ENCODE measurements at regions not wholly inside any gene's neighbourhood (a gene's known extent, or its start where the extent isn't known, plus 50 kb on each side); places are given as distances from the start of the nearest gene placed in this dataset.

DNA sequence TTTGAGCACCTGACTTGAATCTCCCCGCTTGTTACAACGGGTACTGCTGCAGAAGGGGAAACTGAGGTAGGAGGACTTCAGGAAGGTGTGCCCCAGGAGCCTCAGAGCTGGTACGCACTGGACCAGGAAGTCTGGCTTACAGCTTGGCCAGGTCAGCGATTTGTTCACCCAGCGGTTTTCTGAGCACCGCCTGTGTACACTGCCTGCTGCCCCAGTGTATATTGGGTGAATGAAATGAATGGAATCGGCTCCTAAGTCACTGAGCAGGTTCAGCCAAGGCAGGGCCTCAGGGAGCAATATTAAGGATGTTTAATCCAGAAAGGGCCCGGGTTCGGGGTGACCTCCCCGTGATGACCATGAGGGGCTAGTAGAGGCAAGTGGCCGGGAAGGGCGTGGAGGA lies 164.0 kb upstream of the CIBAR2 start:
- TF ChIP-seq, protein P1, sequence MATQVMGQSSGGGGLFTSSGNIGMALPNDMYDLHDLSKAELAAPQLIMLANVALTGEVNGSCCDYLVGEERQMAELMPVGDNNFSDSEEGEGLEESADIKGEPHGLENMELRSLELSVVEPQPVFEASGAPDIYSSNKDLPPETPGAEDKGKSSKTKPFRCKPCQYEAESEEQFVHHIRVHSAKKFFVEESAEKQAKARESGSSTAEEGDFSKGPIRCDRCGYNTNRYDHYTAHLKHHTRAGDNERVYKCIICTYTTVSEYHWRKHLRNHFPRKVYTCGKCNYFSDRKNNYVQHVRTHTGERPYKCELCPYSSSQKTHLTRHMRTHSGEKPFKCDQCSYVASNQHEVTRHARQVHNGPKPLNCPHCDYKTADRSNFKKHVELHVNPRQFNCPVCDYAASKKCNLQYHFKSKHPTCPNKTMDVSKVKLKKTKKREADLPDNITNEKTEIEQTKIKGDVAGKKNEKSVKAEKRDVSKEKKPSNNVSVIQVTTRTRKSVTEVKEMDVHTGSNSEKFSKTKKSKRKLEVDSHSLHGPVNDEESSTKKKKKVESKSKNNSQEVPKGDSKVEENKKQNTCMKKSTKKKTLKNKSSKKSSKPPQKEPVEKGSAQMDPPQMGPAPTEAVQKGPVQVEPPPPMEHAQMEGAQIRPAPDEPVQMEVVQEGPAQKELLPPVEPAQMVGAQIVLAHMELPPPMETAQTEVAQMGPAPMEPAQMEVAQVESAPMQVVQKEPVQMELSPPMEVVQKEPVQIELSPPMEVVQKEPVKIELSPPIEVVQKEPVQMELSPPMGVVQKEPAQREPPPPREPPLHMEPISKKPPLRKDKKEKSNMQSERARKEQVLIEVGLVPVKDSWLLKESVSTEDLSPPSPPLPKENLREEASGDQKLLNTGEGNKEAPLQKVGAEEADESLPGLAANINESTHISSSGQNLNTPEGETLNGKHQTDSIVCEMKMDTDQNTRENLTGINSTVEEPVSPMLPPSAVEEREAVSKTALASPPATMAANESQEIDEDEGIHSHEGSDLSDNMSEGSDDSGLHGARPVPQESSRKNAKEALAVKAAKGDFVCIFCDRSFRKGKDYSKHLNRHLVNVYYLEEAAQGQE (IDR thresholded peaks at IDR 0.05; ENCODE audit: insufficient read depth in 1 of 2, low read depth in 2 of 2, low read length in 1 of 2), result no peak
- TF ChIP-seq POLR2AphosphoS5 (IDR thresholded peaks at IDR 0.05; ENCODE audit: low read depth, low read length), result no peak
- TF ChIP-seq SIN3A (IDR thresholded peaks at IDR 0.05; ENCODE audit: borderline replicate concordance, insufficient read depth, low read depth, low read length), result no peak
- TF ChIP-seq TCF7L2 (IDR thresholded peaks at IDR 0.05; ENCODE audit: low read depth, low read length), result no peak
- TF ChIP-seq, protein P2, sequence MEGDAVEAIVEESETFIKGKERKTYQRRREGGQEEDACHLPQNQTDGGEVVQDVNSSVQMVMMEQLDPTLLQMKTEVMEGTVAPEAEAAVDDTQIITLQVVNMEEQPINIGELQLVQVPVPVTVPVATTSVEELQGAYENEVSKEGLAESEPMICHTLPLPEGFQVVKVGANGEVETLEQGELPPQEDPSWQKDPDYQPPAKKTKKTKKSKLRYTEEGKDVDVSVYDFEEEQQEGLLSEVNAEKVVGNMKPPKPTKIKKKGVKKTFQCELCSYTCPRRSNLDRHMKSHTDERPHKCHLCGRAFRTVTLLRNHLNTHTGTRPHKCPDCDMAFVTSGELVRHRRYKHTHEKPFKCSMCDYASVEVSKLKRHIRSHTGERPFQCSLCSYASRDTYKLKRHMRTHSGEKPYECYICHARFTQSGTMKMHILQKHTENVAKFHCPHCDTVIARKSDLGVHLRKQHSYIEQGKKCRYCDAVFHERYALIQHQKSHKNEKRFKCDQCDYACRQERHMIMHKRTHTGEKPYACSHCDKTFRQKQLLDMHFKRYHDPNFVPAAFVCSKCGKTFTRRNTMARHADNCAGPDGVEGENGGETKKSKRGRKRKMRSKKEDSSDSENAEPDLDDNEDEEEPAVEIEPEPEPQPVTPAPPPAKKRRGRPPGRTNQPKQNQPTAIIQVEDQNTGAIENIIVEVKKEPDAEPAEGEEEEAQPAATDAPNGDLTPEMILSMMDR (IDR thresholded peaks at IDR 0.05), result no peak
- intact Hi-C loops (cut with micrococcal nuclease; ENCODE audit: unreplicated experiment), result no loop called here
- DNase-seq (ENCODE audit: low read depth, low spot score) (no peak), ATAC-seq (no peak)
- POLR2A ChIA-PET, result no interaction called here
- CTCF ChIA-PET, result interaction anchor here (1.1 kb wide), 1 partner anchor 28 kb away, joined by 3 read pairs; no protein-coding TSS in a partner anchor
- Histone ChIP-seq H3K9me3 (ENCODE audit: control insufficient read depth, insufficient read depth, low read depth, low read length) (no peaks in the 10 kb centered on the region), H3K27me3 (ENCODE audit: control insufficient read depth, insufficient read depth, low read length) (no peaks in the 10 kb centered on the region), H3K4me1 (ENCODE audit: control insufficient read depth, insufficient read depth, low read length) (no peaks in the 10 kb centered on the region; the same call in 1 of the 2 replicates), H3K4me3 (ENCODE audit: low read depth in 2 of 2, low read length in 2 of 2) (no peak overlapping the region), H3K36me3 (ENCODE audit: control insufficient read depth, insufficient read depth, low read length) (no peaks in the 10 kb centered on the region), H3K27ac (ENCODE audit: low read length) (peak overlapping the region; percentile 44; the same call in 1 of the 2 replicates)
- in situ Hi-C loops (cut with HindIII; ENCODE audit: low pct_unique_long_range_greater_than_20kb, low sequenced_read_pairs), result no loop called here
- BruUV-seq (replicated peaks), result no TSS peak

DNA sequence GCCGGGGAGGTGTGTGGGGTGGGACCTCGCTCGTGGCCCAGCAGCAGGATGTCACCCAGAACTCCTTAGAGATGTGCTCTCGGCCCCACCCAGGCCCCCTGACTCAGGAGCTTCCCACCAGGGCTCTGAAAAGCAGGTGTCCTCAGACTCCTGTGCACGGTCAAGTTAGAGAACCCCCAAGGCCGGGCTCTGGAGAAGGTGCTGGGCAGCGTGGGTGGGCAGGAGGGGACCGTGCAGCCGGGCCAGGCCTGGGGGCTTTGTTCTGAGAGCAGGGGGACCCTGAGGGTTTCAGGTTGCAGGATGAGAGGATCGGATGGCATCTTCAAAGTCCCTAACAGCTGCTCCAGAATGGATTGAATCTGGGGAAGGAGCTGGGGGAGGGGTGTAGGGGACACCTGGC lies 164.4 kb upstream of the CIBAR2 start:
- BruUV-seq (replicated peaks), result no TSS peak
- in situ Hi-C loops (cut with HindIII; ENCODE audit: low pct_unique_long_range_greater_than_20kb, low sequenced_read_pairs) (no loop called here), intact Hi-C loops (cut with micrococcal nuclease; ENCODE audit: unreplicated experiment) (no loop called here)
- ChIA-PET POLR2A (no interaction called here), CTCF (no interaction called here)
- H3K27me3 ChIP-seq (ENCODE audit: control insufficient read depth, insufficient read depth, low read length), result no peaks in the 10 kb centered on the region
- no peak overlapping the region for H3K4me3 ChIP-seq (ENCODE audit: low read depth in 2 of 2, low read length in 2 of 2)
- no peaks in the 10 kb centered on the region for H3K36me3 ChIP-seq (ENCODE audit: control insufficient read depth, insufficient read depth, low read length)
- no peak for DNase-seq (ENCODE audit: low read depth, low spot score)
- H3K4me1 ChIP-seq (ENCODE audit: control insufficient read depth, insufficient read depth, low read length), result no peaks in the 10 kb centered on the region; the same call in 1 of the 2 replicates
- TF ChIP-seq TCF7L2 (IDR thresholded peaks at IDR 0.05; ENCODE audit: low read depth, low read length), result no peak
- no peak for TF ChIP-seq SIN3A (IDR thresholded peaks at IDR 0.05; ENCODE audit: borderline replicate concordance, insufficient read depth, low read depth, low read length)
- TF ChIP-seq, protein P1 (IDR thresholded peaks at IDR 0.05; ENCODE audit: insufficient read depth in 1 of 2, low read depth in 2 of 2, low read length in 1 of 2), result no peak
- TF ChIP-seq POLR2AphosphoS5 (IDR thresholded peaks at IDR 0.05; ENCODE audit: low read depth, low read length), result no peak
- TF ChIP-seq, protein P2 (IDR thresholded peaks at IDR 0.05), result no peak
- no peak for ATAC-seq
- no peak overlapping the region for H3K27ac ChIP-seq (ENCODE audit: low read length)
- H3K9me3 ChIP-seq (ENCODE audit: control insufficient read depth, insufficient read depth, low read depth, low read length), result no peaks in the 10 kb centered on the region
